ENCODE measurements at regions not wholly inside any gene's neighbourhood (a gene's known extent, or its start where the extent isn't known, plus 50 kb on each side); places are given as distances from the start of the nearest gene placed in this dataset.

GRCh38 chr15:95468820-95469219, 861.7 kb upstream of the NR2F2 start:
- TF ChIP-seq, protein P1, sequence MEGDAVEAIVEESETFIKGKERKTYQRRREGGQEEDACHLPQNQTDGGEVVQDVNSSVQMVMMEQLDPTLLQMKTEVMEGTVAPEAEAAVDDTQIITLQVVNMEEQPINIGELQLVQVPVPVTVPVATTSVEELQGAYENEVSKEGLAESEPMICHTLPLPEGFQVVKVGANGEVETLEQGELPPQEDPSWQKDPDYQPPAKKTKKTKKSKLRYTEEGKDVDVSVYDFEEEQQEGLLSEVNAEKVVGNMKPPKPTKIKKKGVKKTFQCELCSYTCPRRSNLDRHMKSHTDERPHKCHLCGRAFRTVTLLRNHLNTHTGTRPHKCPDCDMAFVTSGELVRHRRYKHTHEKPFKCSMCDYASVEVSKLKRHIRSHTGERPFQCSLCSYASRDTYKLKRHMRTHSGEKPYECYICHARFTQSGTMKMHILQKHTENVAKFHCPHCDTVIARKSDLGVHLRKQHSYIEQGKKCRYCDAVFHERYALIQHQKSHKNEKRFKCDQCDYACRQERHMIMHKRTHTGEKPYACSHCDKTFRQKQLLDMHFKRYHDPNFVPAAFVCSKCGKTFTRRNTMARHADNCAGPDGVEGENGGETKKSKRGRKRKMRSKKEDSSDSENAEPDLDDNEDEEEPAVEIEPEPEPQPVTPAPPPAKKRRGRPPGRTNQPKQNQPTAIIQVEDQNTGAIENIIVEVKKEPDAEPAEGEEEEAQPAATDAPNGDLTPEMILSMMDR (conservative IDR thresholded peaks at IDR 0.05 in 1 of 2, IDR thresholded peaks at IDR 0.05 in 1 of 2; ENCODE audit: extremely low read depth in 1 of 2, insufficient read depth in 1 of 2, low read depth in 1 of 2, low read length in 2 of 2), result no peak
- TF ChIP-seq EZH2 (IDR thresholded peaks at IDR 0.05; ENCODE audit: borderline replicate concordance, low read length), result no peak
